GM12873 (cell line): ENCODE measurements at regions not wholly inside any gene's neighbourhood (a gene's known extent, or its start where the extent isn't known, plus 50 kb on each side); places are given as distances from the start of the nearest gene placed in this dataset.

Experiments
- CTCF ChIP-seq: IDR thresholded peaks from 2 replicates; pipeline ENCODE4 v1.5.1; 2012; ENCODE audit warnings: low read depth, mild to moderate bottlenecking, moderate library complexity, low read length, control low read depth; ENCODE audit not compliant: insufficient read depth; ENCODE audit errors: missing control alignments

GRCh38 chr1:67542747-67543146, 112.5 kb upstream of the SERBP1 start:
- TF ChIP-seq CTCF: no peak

- no peak for TF ChIP-seq CTCF
These were observed 114.7 kb upstream of the SERBP1 start for GRCh38 chr1:67544921-67545320.

GRCh38 chr1:67545364-67545763, 115.2 kb upstream of the SERBP1 start:
- TF ChIP-seq CTCF: no peak

- no peak for TF ChIP-seq CTCF
These were observed 121.2 kb upstream of the SERBP1 start for GRCh38 chr1:67551375-67551774.

- TF ChIP-seq CTCF: no peak
These were observed 122.1 kb upstream of the SERBP1 start for GRCh38 chr1:67552336-67552759.

GRCh38 chr1:67555461-67556296, 125.5 kb upstream of the SERBP1 start:
- no peak for TF ChIP-seq CTCF

- no peak for TF ChIP-seq CTCF
These were observed 126.2 kb upstream of the SERBP1 start for GRCh38 chr1:67556297-67556900.
